ENCODE measurements at regions not wholly inside any gene's neighbourhood (a gene's known extent, or its start where the extent isn't known, plus 50 kb on each side); places are given as distances from the start of the nearest gene placed in this dataset.

DNA sequence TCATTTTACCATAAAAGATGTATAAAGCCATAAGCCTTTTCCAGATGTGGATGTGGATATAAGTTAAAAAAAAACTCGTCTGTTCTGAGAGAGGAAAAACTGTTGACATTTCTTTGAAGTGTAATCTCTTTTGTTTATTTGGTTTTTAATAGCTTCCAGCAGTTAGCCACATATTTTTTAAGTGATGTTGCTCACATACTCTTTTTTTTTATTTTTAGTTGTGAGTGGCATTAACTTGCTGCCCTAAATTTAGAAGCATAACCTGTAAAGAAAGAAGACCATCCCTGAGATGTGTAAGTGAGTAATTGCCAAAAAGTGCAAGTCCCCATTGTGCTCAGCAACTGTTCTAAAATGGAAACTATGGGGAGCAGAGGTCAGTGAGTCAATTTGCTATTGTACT, 415.9 kb upstream of the MDFIC2 start:
- TF ChIP-seq, protein P1, sequence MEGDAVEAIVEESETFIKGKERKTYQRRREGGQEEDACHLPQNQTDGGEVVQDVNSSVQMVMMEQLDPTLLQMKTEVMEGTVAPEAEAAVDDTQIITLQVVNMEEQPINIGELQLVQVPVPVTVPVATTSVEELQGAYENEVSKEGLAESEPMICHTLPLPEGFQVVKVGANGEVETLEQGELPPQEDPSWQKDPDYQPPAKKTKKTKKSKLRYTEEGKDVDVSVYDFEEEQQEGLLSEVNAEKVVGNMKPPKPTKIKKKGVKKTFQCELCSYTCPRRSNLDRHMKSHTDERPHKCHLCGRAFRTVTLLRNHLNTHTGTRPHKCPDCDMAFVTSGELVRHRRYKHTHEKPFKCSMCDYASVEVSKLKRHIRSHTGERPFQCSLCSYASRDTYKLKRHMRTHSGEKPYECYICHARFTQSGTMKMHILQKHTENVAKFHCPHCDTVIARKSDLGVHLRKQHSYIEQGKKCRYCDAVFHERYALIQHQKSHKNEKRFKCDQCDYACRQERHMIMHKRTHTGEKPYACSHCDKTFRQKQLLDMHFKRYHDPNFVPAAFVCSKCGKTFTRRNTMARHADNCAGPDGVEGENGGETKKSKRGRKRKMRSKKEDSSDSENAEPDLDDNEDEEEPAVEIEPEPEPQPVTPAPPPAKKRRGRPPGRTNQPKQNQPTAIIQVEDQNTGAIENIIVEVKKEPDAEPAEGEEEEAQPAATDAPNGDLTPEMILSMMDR (conservative IDR thresholded peaks at IDR 0.05; ENCODE audit: low read depth, low read length): no peak
- no peak for TF ChIP-seq EZH2 (IDR thresholded peaks at IDR 0.05; ENCODE audit: borderline replicate concordance, low read depth, low read length, poor library complexity, severe bottlenecking)
